CD4-positive, alpha-beta T cell treated with Interleukin-6 for 4 hours (primary cell): ENCODE measurements at regions not wholly inside any gene's neighbourhood (a gene's known extent, or its start where the extent isn't known, plus 50 kb on each side); places are given as distances from the start of the nearest gene placed in this dataset.

ENCODE experiments used
- DNase-seq: peaks from one replicate; pipeline ENCODE4 v3.0.0-alpha.2; 2020; ENCODE audit warnings: mixed read lengths

GRCh38 chr2:239700686-239701345, 300.0 kb upstream of the HDAC4 start:
- DNase-seq, result no peak

DNA sequence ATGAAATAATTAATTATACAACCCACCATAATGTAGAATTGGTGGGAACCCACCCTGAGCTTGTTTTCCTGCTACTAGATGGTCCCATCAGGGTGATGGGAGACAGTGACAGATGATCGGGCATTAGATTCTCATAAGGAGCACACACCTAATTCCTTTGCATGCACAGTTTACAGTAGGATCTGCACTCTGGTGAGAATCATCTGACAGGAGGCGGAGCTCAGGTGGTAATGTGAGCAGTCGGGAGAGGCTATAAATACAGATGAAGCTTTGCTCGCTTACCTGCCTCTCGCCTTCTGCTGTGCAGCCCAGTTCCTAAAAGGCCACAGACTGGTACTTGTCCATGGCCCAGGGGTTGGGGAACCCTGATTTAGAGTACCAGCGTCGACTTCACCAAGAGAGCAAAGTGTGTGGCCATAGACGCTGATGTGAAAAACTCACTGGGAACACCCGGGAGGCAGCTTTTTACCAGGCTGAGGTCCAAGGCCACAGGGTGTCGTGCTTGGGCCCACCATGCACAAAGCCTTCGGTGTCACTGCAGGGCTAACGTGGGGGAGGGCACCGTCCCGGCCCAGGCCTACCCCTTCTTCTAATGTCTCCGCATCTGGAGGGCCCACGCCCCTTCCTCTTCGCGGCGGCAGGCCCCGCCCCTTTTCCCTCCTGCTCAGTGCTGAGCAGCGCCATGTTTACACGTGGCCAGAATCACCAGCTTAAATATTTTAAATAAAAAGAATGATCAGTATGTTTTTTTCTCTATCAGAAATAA, 296.8 kb upstream of the HDAC4 start:
- no peak for DNase-seq

DNA sequence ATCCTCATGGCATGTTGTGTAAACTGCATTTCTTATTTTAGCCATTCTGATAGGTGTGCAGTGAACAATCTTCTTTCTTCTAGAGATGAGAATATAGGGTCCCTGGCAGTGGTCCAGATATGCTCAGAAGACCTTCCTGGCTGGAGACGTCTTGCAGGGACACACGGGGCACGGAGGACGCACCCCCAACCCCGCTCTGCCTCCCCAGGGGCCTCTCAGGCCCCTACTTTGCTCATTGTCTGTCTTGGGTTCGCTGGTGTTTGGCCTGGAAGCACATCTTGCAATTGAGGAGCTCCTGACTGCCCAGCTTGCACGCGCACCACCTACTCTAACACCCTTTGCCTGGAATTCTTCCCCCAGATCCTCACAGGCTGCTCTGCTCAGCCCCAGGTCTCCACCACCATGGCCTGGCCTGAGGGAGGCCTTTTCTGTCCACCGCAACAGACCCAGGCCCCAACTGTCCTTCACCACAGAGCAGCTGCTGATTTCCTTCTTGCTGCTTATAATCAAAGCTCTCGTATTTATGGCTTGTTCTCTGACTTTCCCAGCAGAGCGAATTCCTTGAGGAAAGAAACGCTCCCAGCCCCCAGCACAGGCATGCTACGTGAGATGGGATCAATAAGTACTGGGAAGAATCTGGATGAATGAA, 295.9 kb upstream of the HDAC4 start:
- no peak for DNase-seq

DNA sequence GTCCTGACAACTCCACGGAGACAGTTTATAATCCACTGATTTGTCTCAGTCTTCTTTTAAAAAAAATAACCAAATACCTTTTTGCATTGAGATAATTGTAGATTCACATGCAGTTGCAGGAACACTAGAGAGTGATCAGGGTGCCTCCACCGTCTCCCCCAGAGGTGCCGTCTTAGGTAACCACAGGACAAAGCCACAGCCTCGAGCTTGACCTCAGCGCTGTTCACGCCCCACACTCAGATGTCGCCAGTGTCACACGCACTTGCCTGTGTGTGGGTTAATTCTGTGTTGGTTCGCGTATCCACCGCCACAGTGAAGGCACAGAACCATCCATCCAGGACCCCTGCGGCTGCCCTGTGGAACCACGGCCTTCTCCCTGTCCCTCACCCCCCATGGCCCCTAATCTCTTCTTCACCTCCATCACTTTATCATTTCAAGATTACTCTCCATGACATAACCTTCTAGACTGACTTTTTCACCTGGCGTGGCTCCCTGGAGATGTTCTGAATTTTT, 295.0 kb upstream of the HDAC4 start:
- no peak for DNase-seq

DNA sequence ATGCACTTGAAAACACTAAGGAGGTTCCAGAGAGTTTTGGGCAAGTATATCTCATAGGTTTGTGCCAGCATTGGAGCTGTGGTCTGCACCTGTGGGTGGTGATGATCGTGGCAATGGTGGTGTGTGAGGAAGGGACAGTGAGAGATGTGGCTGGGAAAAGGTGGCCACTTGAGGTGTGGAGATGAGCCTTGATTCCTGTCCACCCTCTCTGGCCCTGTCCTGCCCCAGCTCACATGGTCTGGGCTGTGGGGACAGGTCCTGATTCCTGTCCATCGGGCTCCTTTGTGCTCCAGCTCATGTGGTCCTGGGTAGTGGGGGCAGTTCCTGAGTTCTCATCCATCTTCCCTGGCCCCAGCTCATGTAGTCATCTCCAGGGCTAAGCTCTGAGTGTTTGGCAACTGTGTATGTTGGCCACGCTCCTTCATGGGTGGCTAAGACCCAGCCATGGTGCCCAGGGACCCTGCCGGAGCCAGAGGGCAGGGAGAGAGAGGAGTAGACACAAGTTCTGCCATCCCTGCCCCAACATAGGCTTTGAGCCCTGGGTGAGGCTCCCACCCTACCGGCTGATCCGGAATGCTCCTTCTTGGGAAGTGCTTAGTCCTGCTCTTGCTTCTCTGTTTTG, 294.4 kb upstream of the HDAC4 start:
- no peak for DNase-seq

DNA sequence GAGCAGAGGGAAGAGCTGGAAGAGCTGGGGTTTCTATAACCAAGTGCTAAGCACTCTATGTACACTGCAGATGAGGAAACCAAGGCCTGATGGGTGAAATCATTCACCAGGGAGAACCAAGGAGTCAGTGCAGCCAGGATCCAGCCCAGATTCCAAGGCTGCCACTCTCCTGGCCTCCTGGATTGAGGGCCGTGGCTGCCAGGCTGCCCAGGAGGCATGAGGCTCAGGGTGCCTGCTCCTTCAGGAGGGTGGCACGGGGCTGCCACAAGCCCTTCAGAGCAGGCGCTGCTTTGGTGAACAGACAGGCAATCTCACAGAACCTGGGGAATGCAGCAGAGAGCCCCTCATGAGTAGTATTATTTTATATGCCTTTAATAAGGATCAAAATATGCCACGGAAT, 293.7 kb upstream of the HDAC4 start:
- DNase-seq, result no peak

GRCh38 chr2:239693761-239694415, 293.1 kb upstream of the HDAC4 start:
- DNase-seq, result no peak

GRCh38 chr2:239693330-239693729, 292.5 kb upstream of the HDAC4 start:
- no peak for DNase-seq

- DNase-seq, result no peak
Measured at GRCh38 chr2:239692919-239693318, 292.1 kb upstream of the HDAC4 start.

- DNase-seq, result no peak
Measured at GRCh38 chr2:239692362-239692851, 291.6 kb upstream of the HDAC4 start.

DNA sequence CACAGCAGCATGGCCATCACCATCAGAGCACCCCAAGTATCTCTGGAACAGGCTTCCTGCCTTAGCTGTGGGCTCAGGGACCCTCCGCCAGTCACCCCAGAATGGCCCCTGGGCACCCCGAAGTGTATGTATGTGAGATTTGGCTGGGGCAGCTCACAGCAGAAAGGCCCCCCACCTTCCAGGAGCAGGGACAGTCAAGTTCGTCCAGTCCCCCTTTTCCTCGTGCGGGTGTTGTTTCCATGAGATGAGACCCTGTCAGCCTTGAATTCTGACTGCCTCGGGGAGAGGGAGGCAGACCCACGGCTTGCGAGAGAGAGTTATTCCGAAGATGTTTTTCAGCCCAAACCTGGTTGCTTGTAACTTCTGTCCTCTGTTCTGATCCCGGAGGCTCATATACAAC, 290.9 kb upstream of the HDAC4 start:
- no peak for DNase-seq

DNA sequence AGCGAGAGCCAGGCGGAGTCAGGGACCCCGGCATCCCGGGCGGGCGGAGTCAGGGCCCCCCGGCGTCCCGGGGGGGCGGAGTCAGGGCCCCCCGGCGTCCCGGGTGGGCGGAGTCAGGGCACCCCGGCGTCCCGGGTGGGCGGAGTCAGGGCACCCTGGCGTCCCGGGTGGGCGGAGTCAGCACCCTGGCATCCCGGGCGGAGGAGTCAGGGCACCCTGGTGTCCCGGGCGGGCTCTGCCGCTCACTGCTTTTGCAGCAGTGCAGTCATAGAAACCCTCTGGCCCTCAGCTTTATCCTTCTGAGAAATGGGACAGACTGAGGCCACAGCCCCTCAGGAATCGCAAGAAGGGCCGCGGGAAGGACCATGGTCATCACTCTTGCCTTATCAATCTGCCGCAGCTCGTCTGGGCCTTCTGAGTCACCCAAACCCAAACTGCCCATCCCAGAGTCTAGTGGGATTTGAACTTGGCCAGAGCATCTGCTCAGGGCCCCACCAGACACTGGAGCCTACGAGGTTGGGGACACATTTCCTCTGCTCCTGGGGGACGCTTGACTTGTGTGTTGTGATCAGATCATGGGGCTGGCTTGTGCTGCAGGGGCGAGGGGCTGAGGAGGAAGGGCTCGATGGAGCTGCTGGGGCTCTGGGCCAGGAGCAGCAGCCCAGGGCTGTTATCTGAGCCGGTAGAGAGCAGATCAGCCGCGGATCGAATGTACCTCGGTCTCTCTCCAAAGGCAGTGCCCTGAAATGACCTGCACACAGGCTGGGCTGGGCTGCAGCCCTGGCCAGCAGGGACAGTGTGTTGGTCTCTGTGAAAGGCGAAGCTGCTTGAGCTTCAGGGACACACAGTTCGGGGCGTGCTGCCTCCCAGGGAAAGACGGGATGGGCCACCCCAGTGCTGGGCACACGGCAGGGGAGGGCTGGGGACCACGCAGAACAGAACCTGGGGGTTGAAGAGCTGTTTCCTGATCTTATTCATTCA, 290.1 kb upstream of the HDAC4 start:
- no peak for DNase-seq

- no peak for DNase-seq
Measured at GRCh38 chr2:239689985-239690384, 289.2 kb upstream of the HDAC4 start.

DNA sequence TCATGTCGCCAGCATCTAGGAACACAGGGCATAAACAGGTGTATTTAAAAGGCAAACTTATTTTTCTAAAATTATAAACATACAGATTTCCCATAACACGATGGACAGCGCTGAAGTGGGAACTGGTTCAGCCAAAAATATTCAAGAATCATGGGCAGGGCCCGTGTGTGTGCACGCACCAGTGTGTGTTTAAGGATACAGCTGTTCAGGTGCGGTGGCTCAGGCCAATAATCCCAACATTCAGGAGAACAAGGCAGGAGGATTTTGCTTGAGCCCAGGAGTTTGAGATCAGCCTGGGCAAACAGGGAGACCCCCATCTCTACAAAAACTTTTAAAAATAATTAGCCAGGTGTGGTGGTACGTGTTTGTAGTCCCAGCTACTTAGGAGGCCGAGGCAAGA, 288.6 kb upstream of the HDAC4 start:
- DNase-seq, result no peak

DNA sequence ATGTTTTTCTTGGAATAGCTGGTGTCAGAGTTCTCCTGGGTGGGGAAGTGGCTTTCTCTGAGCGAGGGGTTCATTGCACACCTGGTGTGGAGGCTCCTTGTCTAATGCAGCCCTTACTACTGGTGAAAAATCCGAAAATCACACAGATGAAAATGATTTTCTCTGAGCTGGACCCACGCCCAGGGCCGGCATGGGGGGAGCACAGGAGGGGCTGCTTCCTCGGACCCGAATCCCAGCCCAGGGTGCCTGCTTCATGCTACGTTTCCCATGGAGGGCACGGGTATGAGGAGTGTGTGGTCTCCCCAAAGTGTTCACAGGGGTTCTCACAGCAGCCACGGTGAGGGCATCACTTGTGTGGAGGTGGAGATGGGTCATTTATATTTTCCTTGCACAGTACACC, 288.0 kb upstream of the HDAC4 start:
- no peak for DNase-seq

DNA sequence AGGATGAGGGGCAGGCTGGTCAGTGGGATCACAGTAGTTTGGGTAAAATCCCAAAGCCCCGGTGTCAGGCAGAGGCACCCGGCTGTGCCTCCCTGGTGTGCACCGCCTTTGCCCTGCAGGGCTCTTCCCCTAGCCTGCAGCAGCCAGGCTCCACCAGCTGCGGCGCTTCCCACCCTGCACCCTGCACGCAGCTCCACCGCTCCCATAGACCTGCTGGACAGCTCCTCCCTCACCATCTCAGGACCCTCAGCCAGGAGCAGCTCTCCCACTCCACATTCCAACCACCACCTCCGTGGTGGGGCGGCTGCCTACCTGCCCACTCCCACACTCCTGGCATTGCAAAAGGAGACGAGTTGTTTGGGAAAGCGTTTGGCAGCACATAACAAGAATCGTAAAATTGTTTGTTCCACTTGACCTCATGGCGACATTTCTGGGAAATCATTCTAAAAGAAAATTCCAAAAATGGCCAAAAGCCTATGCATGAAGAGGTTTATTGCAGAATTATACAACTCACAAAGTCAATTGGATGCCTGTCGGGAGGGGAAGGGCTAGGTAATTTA, 287.4 kb upstream of the HDAC4 start:
- DNase-seq, result no peak

DNA sequence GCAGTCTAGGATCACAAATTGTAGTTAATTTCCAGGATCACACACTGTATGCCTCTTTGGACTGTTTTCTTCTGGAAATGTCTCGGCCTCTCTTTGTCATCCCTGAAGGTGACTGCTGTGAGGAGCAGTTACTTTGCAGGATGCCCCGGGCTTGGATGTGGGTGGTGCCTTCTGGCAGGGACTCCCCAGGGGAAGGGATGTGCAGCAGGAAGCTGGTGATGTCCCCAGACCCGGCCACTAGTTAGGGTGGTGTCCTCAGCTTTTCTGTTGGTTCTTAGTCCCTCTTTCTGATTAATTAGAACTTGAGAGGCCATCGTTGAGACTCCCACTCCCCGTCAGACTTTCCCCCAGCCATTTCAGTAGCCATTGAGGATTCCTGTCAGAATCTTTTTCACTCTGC, 286.6 kb upstream of the HDAC4 start:
- no peak for DNase-seq

- DNase-seq, result no peak
Measured at GRCh38 chr2:239685965-239686364, 285.1 kb upstream of the HDAC4 start.

GRCh38 chr2:239685556-239685955, 284.7 kb upstream of the HDAC4 start:
- no peak for DNase-seq

- no peak for DNase-seq
Measured at GRCh38 chr2:239684996-239685395, 284.2 kb upstream of the HDAC4 start.

- DNase-seq, result no peak
Measured at GRCh38 chr2:239684271-239684810, 283.5 kb upstream of the HDAC4 start.
